ENCODE measurements at regions not wholly inside any gene's neighbourhood (a gene's known extent, or its start where the extent isn't known, plus 50 kb on each side); places are given as distances from the start of the nearest gene placed in this dataset.

GRCh38 chr12:31846405-31846804 lies 112.8 kb upstream of the RESF1 start:
- no peaks in the 10 kb centered on the region for H3K4me1 ChIP-seq (ENCODE audit: control insufficient read depth in 1 of 2, low read depth in 2 of 2)

GRCh38 chr12:31845613-31846322 lies 113.4 kb upstream of the RESF1 start:
- peaks cover 10% of the 10 kb centered on the region for H3K9me3 ChIP-seq
- no peak for ATAC-seq (ENCODE audit: insufficient number of reproducible peaks, low FRiP score, low read depth)
- no peaks in the 10 kb centered on the region for H3K36me3 ChIP-seq
- no peaks in the 10 kb centered on the region for H3K4me1 ChIP-seq (ENCODE audit: control insufficient read depth in 1 of 2, low read depth in 2 of 2)
- DNase-seq (ENCODE audit: low spot score): no peak
- no peak overlapping the region for H3K4me3 ChIP-seq
- H3K27me3 ChIP-seq (replicated peaks; ENCODE audit: insufficient read depth): no peaks in the 10 kb centered on the region
- TF ChIP-seq CTCF (IDR thresholded peaks at IDR 0.05): no peak
- H3K27ac ChIP-seq: no peak overlapping the region

More at GRCh38 chr12:31846405-31846804, 112.8 kb upstream of the RESF1 start:
- Histone ChIP-seq H3K27me3 (replicated peaks; ENCODE audit: insufficient read depth) (no peaks in the 10 kb centered on the region), H3K4me3 (no peak overlapping the region), H3K9me3 (peaks cover 10% of the 10 kb centered on the region), H3K27ac (no peak overlapping the region), H3K36me3 (no peaks in the 10 kb centered on the region)
- no peak for TF ChIP-seq CTCF (IDR thresholded peaks at IDR 0.05)
- no peak for DNase-seq (ENCODE audit: low spot score)
- no peak for ATAC-seq (ENCODE audit: insufficient number of reproducible peaks, low FRiP score, low read depth)

GRCh38 chr12:31843398-31844095 lies 114.7 kb upstream of the AMN1 start:
- DNase-seq (ENCODE audit: low spot score): no peak
- Histone ChIP-seq H3K27me3 (replicated peaks; ENCODE audit: insufficient read depth) (no peaks in the 10 kb centered on the region), H3K36me3 (no peaks in the 10 kb centered on the region), H3K4me3 (no peak overlapping the region), H3K9me3 (no peaks in the 10 kb centered on the region), H3K4me1 (ENCODE audit: control insufficient read depth in 1 of 2, low read depth in 2 of 2) (no peaks in the 10 kb centered on the region), H3K27ac (no peak overlapping the region)
- ATAC-seq (ENCODE audit: insufficient number of reproducible peaks, low FRiP score, low read depth): no peak
- no peak for TF ChIP-seq CTCF (IDR thresholded peaks at IDR 0.05)

- Histone ChIP-seq H3K36me3 (no peaks in the 10 kb centered on the region), H3K27ac (no peak overlapping the region), H3K27me3 (replicated peaks; ENCODE audit: insufficient read depth) (no peaks in the 10 kb centered on the region), H3K4me1 (ENCODE audit: control insufficient read depth in 1 of 2, low read depth in 2 of 2) (no peaks in the 10 kb centered on the region), H3K4me3 (no peak overlapping the region), H3K9me3 (no peaks in the 10 kb centered on the region)
- ATAC-seq (ENCODE audit: insufficient number of reproducible peaks, low FRiP score, low read depth): no peak
- no peak for DNase-seq (ENCODE audit: low spot score)
- no peak for TF ChIP-seq CTCF (IDR thresholded peaks at IDR 0.05)
These were observed 109.1 kb upstream of the AMN1 start for GRCh38 chr12:31837913-31838312.

- Histone ChIP-seq H3K9me3 (no peaks in the 10 kb centered on the region), H3K27ac (no peak overlapping the region), H3K4me1 (ENCODE audit: control insufficient read depth in 1 of 2, low read depth in 2 of 2) (no peaks in the 10 kb centered on the region), H3K36me3 (no peaks in the 10 kb centered on the region), H3K27me3 (replicated peaks; ENCODE audit: insufficient read depth) (no peaks in the 10 kb centered on the region), H3K4me3 (no peak overlapping the region)
- no peak for TF ChIP-seq CTCF (IDR thresholded peaks at IDR 0.05)
- ATAC-seq (ENCODE audit: insufficient number of reproducible peaks, low FRiP score, low read depth): no peak
- DNase-seq (ENCODE audit: low spot score): no peak
These were observed 106.6 kb upstream of the AMN1 start for GRCh38 chr12:31835276-31835882.
